MM.1S (cell line): ENCODE measurements at regions not wholly inside any gene's neighbourhood (a gene's known extent, or its start where the extent isn't known, plus 50 kb on each side); places are given as distances from the start of the nearest gene placed in this dataset.

Source experiments
- DNase-seq: peaks from one replicate; pipeline ENCODE4 v3.0.0-alpha.2; 2015
- H2AFZ ChIP-seq: fragments of 300-600 bp; sonication (generic); 2 replicates; pipeline ENCODE4 v1.6.0; 2016; ENCODE audit warnings: antibody characterized with exemption, low read length
- H3F3A ChIP-seq: fragments of 300-600 bp; sonication (generic); 2 replicates; pipeline ENCODE4 v1.6.1; 2016; ENCODE audit warnings: mild to moderate bottlenecking, antibody characterized with exemption, low read length, moderate library complexity, mixed read lengths; ENCODE audit not compliant: insufficient read depth
- H3K27ac ChIP-seq: fragments of 300-600 bp; sonication (generic); 2 replicates; pipeline ENCODE4 v1.5.1; 2016; ENCODE audit warnings: mild to moderate bottlenecking, low read length
- H3K27me3 ChIP-seq: fragments of 300-600 bp; sonication (generic); replicated peaks from 2 replicates; pipeline ENCODE4 v1.6.0; 2016; ENCODE audit warnings: low read length; ENCODE audit not compliant: insufficient read depth
- H3K36me3 ChIP-seq: fragments of 300-600 bp; sonication (generic); replicated peaks from 2 replicates; pipeline ENCODE4 v1.6.1; 2016; ENCODE audit warnings: mild to moderate bottlenecking, low read length, mixed read lengths; ENCODE audit not compliant: insufficient read depth
- H3K4me1 ChIP-seq: fragments of 300-600 bp; sonication (generic); 2 replicates; pipeline ENCODE4 v1.6.1; 2016; ENCODE audit warnings: low read length, mixed read lengths
- H3K4me2 ChIP-seq: fragments of 300-600 bp; sonication (generic); 2 replicates; pipeline ENCODE4 v1.6.0; 2016; ENCODE audit warnings: low read depth, low read length
- H3K4me3 ChIP-seq: fragments of 300-600 bp; sonication (generic); 2 replicates; pipeline ENCODE4 v1.5.1; 2016; ENCODE audit warnings: low read length, mixed read lengths
- H3K79me2 ChIP-seq: fragments of 300-600 bp; sonication (generic); 2 replicates; pipeline ENCODE4 v1.6.1; 2016; ENCODE audit warnings: mixed run types, low read length, mixed read lengths
- H3K9ac ChIP-seq: fragments of 300-600 bp; sonication (generic); 2 replicates; pipeline ENCODE4 v1.6.1; 2016; ENCODE audit warnings: low read length, mixed read lengths
- H3K9me2 ChIP-seq: fragments of 300-600 bp; sonication (generic); replicated peaks from 2 replicates; pipeline ENCODE4 v1.6.1; 2016; ENCODE audit warnings: mild to moderate bottlenecking, low read length, mixed read lengths; ENCODE audit not compliant: insufficient read depth
- H3K9me3 ChIP-seq: fragments of 300-600 bp; sonication (generic); replicated peaks from 2 replicates; pipeline ENCODE4 v1.6.1; 2016; ENCODE audit warnings: mild to moderate bottlenecking, low read length, mixed read lengths; ENCODE audit not compliant: insufficient read depth
- H4K20me1 ChIP-seq: fragments of 300-600 bp; sonication (generic); 2 replicates; pipeline ENCODE4 v1.6.1; 2016; ENCODE audit warnings: mild to moderate bottlenecking, low read length, moderate library complexity, mixed read lengths; ENCODE audit not compliant: insufficient read depth
- CTCF ChIP-seq: fragments of 300-600 bp; sonication (generic); IDR thresholded peaks from 2 replicates; pipeline ENCODE4 v1.5.1; 2016; ENCODE audit warnings: antibody characterized with exemption, low read length, mixed read lengths
- EZH2 ChIP-seq: fragments of 300-600 bp; sonication (generic); optimal IDR thresholded peaks from 2 replicates; pipeline ENCODE3; 2017; ENCODE audit warnings: low read depth, mild to moderate bottlenecking, antibody characterized with exemption, low read length, mixed read lengths
- EZH2phosphoT487 ChIP-seq: fragments of 300-600 bp; sonication (generic); IDR thresholded peaks from 2 replicates; pipeline ENCODE4 v1.6.1; 2018; ENCODE audit warnings: antibody characterized with exemption, low read length

GRCh38 chr13:84894749-84895148, 904.5 kb downstream of the SLITRK6 start:
- Histone ChIP-seq H3K79me2 (no peaks in the 10 kb centered on the region), H3K4me1 (peaks cover 5% of the 10 kb centered on the region; the same call in 1 of the 2 replicates), H3K9me2 (no peaks in the 10 kb centered on the region), H3K27me3 (no peaks in the 10 kb centered on the region), H3F3A (no peaks in the 10 kb centered on the region), H3K9me3 (no peaks in the 10 kb centered on the region), H4K20me1 (no peaks in the 10 kb centered on the region), H3K9ac (no peak overlapping the region), H3K36me3 (no peaks in the 10 kb centered on the region), H3K4me3 (no peak overlapping the region), H2AFZ (no peak overlapping the region), H3K4me2 (no peak overlapping the region), H3K27ac (no peak overlapping the region)
- no peak for DNase-seq
- TF ChIP-seq CTCF (no peak; the same call in 1 of the 2 replicates), EZH2phosphoT487 (no peak), EZH2 (no peak)

- no peaks in the 10 kb centered on the region for H3K79me2 ChIP-seq
- H3K9ac ChIP-seq = no peak overlapping the region
- no peak for DNase-seq
- H4K20me1 ChIP-seq = no peaks in the 10 kb centered on the region
- H3F3A ChIP-seq = no peaks in the 10 kb centered on the region
- H3K27ac ChIP-seq = no peak overlapping the region
- no peaks in the 10 kb centered on the region for H3K36me3 ChIP-seq
- no peaks in the 10 kb centered on the region for H3K27me3 ChIP-seq
- H3K4me3 ChIP-seq = no peak overlapping the region
- no peak overlapping the region for H3K4me2 ChIP-seq
- TF ChIP-seq EZH2phosphoT487 (no peak), EZH2 (no peak), CTCF (no peak)
- H3K9me3 ChIP-seq = no peaks in the 10 kb centered on the region
- H3K4me1 ChIP-seq = no peaks in the 10 kb centered on the region
- H3K9me2 ChIP-seq = no peaks in the 10 kb centered on the region
- no peak overlapping the region for H2AFZ ChIP-seq
Observed at GRCh38 chr13:84885868-84886267, 913.4 kb downstream of the SLITRK6 start.

- no peaks in the 10 kb centered on the region for H4K20me1 ChIP-seq
- H3F3A ChIP-seq = no peaks in the 10 kb centered on the region
- H3K4me1 ChIP-seq = no peaks in the 10 kb centered on the region
- no peak for DNase-seq
- no peaks in the 10 kb centered on the region for H3K9me3 ChIP-seq
- H2AFZ ChIP-seq = no peak overlapping the region
- H3K4me3 ChIP-seq = no peak overlapping the region
- no peak overlapping the region for H3K27ac ChIP-seq
- no peak overlapping the region for H3K4me2 ChIP-seq
- H3K27me3 ChIP-seq = no peaks in the 10 kb centered on the region
- no peaks in the 10 kb centered on the region for H3K9me2 ChIP-seq
- no peaks in the 10 kb centered on the region for H3K36me3 ChIP-seq
- H3K79me2 ChIP-seq = no peaks in the 10 kb centered on the region
- TF ChIP-seq CTCF (no peak), EZH2phosphoT487 (no peak), EZH2 (no peak)
- H3K9ac ChIP-seq = no peak overlapping the region
Observed at GRCh38 chr13:84873951-84874350, 925.3 kb downstream of the SLITRK6 start.
